NCI-H345 treated with DMSO at 0.1 percent for 48 hours (cell line): ENCODE measurements at regions not wholly inside any gene's neighbourhood (a gene's known extent, or its start where the extent isn't known, plus 50 kb on each side); places are given as distances from the start of the nearest gene placed in this dataset.
A peak's percentile ranks its signal among the peaks of the same experiment; 100 is the strongest.

Source experiments
- DNase-seq: peaks from one replicate; lab custom pipeline; 2025; ENCODE audit not compliant: unreplicated experiment; lab: John Stamatoyannopoulos, UW

DNA sequence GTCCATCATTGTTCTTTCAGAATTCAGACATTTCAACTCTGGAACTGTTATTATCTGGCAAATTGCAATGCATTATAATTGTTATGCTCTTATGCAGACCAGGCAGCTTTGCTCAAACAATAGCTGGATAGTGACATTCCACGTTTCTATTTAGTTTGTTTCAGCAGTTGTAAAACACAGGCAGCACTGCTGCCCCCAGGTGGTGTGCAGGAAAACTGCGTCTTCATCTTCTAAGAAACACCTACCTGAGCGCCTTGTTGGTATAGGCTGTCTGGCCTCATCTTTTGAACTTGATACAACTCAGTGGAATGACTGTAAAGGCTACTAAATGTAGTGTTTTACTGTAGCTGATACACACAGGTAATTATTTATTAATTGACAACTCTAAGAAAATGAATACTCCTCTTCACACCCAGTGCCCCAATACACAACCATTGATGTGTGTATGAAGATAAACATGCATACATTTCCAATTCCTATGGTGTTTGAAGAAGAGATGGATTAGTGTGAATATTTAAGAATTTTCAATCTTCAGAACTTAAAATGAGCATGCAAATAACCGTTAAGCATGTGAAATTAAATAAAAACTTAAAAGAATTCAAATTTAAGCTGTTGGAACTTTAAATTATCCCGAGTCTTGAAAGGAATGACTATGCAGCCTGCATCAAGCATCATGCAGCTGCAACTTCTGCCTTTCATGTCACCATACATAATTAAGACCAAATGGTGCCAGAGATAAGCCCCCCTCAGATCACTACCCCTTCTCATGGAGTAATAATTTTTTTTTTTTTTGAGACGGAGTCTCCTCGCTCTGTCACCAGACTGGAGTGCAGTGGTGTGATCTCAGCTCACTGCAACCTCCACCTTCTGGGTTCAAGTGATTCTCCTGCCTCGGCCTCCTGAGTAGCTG is 85.6 kb downstream of the CD8B2 start:
- DNase-seq = no peak

DNA sequence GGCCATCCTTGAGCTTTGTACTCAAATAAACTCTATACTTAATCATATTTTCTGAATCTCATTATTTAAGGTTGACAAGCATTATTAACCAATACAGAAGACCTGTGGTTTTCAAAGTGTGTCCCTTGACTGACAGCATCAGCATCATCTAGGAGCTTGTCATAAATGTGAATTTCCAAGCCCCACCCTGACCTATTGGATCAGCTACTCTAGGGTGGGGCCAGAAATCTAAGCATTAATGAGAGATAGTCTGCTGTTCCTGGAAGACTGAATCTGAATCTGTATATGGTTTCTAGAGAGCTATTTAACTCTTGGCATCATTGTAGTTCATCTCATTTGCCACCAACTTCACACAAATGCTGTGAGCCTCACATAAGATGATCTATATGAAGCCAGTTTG is 86.6 kb downstream of the CD8B2 start:
- no peak for DNase-seq

DNA sequence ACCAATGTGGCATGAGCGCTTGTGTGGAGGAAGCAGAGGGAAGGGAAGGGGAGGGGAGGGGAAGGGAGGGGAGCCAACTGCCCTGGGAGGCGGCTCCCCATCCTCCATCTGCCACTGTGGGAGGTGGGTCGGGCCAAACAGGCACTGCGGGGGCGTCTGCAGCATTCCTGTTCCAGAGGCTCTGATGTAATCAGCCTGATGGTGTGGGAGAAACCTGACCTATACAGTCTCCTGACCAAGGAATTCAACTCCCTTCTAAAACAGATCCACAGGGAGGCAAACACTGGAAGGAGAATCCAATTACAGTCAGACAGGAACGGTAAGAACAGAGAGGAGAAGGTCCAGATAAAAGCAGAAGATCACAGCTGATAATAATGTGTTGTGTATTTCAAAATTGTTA is 88.8 kb downstream of the CD8B2 start:
- DNase-seq = no peak

DNA sequence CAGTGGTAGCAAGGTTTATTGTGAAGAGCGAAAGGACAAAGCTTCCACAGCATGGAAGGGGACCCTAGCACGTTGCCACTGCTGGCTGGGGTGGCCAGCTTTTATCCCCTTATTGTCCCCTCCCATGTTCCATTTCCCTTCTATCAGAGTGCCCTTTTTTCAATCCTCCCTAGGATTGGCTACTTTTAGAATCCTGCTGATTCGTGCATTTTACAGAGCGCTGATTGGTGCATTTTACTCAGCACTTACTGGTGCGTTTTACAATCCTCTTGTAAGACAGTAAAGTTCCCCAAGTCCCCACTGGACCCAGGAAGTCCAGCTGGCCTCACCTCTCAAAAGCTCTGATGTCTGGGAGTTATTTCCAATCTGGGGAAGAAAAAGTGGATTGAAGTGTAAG is 90.1 kb downstream of the CD8B2 start:
- DNase-seq = no peak

DNA sequence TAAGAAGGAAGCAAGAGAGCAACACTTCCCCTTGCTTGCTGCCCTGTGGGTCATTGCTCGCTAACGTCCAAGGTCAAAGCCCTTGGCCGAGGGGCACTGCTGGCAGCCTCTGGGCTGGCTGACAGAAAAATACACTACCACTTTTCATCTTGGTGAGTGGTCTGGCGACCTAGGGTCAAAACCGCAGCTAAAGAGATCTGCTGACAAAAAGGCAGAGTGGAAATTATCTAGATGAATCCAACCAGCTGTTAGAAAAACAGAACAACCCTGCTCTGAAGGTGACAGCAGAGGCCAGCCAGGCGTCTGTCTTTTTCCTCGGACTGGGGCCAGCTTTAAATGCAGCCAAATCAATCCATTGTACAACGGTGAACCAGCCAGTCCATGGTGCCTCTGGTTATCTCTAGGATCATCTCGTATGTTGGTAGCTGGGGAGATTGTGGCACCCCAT is 92.6 kb downstream of the CD8B2 start:
- DNase-seq = no peak

DNA sequence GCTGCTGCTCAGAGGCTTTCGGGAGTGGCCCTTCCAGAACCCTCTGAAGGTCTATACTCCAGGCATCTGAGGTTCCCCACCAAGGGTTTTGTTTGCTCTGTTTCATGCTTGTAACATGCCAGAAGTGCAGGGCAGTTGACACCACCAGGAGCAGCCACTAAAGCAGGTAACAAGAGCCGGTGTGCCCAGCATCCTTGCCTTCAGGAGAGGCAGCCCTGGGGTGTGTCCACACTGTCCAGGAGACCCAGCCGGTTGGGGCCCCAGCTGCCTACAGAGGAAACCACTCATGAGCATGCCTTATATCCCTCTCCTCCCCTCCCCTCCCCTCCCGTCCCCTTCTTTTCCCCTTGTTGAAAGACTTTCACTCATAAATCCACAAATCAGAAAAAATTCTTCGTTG is 93.1 kb downstream of the CD8B2 start:
- DNase-seq = no peak

DNA sequence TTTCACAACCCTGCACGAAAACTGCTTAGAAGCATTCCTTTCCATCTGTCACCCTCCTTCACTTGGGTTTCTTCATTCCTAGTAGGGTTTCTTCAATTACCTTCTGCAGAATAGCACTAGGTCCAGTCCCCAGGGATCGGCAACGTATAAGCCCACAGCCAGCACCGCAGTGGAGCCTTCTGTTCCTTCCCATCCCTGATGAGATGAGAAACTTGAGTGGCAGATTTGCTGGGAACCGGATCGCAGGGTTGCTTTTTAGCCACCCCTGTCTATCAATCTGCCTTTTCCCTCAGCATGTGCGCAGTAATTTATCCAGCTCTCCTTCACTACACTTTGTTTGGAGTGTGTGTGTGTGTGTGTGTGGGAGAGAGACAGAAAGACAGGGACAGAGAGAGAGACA is 94.2 kb downstream of the CD8B2 start:
- no peak for DNase-seq

DNA sequence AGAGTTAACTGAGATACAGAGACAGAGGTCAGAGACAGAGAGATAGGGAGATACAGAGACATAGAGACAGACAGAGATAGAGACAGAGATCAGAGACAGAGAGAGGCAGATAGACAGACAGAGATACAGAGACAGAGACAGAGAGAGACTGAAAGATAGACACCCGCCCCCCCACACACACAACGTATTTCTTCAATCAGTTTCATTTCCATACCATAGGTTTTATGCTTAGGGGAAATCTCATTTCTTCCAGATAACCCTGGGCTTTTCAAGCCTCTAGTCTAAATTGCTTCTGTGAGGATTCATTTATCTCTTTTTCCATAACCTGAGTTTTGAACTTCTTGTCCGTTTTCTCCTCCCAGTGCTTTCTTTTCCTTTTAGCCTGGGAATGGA is 94.6 kb downstream of the CD8B2 start:
- DNase-seq = no peak

DNA sequence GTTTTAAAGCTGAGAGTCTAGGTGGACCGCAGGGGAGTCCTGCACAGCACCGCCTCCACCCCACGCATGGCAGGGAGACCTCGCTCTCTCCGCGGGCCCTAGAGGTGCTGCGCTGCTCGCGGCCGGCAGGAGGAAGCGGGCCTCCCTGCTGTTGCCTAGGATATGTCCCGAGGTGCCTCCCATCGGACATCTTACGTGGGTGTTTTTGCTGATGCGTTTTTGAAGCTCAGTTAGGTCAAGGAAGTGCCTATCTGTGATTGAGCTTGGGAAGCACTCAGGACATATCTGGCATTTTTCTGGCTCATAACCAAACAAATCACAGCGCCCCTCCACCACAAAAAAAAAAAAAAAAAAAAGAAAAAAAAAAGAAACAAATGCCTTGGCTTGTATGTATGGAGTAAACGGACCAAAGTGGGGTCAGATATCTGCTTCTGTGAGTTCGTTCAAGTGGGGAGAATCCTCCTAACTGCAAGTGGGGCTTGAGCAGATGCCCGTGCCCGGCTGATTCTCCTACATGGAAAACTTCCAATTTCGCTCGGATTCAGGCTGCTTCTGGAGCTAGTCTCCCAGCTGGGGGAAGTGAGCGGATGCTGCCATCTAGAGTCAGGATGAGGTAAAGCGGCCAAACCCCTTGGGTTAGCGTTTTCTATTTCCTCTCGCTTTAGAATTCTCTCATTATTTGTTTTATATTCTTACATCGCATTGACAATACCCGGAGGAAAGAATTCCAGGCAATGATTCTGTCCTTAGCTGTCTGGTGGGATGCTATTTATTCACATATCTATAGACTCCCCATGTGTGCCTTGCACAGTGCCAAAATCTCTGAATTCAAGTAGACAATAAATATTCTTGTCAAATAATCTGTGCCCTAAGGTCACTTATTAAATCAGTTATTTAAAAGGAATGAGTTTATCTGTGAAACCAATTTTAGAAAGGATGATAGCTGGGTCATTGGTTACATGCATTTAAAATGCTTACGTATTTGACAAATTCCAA is 95.3 kb downstream of the CD8B2 start:
- peak; percentile 78 for DNase-seq

DNA sequence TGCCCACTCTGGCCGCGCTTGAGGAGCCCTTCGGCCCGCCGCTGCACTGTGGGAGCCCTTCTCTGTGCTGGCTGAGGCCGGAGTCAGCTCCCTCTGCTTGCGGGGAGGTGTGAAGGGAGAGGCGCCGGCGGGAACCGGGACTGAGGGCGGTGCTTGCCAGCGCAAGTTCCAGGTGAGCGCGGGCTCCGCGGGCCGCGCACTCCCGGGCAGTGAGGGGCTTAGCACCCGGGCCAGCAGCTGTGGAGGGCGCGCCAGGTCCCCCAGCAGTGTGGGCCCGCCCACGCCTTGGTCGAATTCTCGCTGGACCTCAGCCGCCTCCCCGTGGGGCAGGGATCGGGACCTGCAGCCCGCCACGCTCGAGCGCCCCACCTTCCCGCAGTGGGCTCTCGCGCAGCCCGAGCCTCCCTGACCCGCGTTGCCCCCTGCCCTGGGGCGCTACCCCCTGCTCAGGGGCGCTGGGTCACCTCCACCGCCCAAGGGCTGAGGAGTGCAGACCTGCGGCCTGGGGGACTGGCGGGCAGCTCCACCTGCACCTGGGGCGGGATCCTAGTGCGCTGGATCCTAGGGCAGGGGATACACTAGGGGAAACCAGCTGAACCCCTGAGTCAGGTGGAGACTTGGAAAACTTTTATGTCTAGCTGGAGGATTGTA is 97.3 kb downstream of the CD8B2 start:
- no peak for DNase-seq

DNA sequence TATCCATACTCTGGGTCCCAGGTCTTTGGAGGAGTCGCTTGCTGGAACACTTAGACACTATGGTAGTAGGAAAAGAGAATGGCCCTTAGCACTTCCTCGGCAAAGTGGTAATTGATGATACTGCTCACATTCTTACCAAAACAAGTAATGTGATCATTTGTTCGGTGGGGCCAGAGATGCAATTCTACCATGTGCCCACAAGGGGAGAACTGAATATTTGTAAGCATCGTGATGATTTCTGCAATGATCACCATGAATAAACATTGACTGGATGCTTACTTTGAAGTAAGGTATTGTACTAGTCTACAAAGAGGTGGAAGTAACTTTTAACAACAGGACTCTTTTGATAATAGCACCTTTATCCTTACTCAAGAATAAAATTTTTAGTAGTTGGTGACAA is 109.7 kb downstream of the CD8B2 start:
- no peak for DNase-seq

DNA sequence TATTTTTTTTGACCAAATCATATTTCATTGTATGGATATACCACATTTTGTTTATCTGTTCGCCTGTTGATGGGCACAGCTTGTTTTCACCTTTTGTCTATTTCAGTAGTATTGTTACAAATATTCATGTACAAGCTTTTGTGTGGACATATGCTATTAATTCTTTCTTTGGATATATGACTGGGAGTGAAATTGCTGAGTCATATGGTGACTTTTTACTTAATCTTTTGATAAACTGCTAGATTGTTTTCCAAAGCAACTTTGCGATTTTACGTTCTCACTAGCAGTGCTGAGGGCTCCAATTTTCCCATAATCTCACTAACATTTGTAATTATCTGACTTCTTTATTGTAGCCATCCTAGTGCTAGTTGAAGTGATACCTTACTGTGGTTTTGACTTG is 112.4 kb downstream of the CD8B2 start:
- DNase-seq = no peak

DNA sequence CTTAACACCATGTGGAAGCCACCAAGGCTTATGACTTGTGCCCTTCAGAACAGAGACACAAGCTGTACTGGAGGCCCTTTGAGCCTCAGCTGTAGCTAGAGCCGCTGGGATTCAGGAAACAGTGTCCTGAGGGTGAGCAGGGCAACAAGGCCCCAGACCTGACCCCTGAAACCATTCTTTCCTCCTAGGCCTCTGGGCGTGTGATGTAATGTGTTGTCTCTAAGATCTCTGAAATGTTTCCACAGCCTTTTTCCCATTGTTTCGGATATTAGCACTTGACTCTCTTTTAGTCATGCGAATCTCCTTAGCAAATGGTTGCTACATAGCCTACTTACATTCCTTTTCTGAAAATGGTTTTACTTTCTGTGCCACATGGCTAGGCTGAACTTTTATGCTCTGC is 114.9 kb downstream of the CD8B2 start:
- DNase-seq = no peak

DNA sequence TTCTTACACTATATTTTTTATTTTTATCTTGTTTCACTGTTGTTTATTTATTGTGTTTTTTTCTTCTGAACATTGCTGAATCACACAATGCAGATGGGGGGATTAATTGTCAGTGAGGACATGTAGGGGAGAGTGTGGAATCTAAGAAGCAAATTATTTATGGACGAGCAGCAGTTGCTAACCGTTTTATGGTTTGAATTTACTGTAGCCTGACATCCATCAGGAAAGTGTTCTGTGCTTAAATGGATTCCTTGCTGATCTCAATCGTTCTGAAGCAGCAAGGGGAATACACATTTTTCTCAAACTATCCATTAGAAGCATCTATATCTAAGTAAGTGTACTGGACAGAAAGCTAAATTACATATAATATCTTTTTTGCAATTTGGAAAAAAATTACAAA is 119.5 kb downstream of the CD8B2 start:
- no peak for DNase-seq

DNA sequence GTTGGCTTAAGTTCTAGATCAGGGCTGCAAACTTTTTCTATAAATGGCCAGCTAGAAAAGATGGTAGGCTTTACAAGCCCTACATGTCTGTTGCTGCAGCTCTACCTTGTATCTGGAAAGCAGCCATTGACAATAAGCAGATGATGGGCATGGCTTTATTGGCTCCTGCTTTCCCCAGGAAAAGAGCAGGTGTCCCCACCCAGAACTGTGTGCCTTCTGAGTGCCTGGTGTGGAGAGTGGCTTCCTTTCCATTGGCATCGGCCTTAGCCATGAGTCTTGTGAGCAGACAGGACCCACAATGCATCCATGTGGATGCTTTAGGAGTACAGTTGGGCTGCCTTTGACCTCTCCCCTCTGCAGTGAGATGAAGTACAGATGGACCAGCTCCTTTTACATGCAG is 120.2 kb downstream of the CD8B2 start:
- no peak for DNase-seq

DNA sequence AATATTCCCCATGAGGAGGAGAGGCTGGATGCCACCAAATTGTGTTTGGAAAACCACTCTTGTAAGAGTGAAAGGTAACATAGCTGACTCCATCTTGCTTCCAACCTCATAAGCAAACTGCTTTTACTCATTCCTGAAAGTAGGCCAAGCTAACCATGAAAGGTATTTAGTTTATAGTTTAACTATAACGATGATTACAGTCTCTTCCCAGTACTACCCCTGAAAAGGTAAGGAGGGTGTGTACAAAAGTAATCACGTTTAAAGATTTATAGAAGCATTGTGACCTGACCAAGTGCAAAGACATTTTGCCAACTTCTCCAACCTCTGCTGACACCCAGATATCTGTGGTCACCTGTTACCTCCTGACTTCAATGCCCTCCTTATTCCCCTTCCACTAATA is 122.6 kb downstream of the CD8B2 start:
- no peak for DNase-seq

DNA sequence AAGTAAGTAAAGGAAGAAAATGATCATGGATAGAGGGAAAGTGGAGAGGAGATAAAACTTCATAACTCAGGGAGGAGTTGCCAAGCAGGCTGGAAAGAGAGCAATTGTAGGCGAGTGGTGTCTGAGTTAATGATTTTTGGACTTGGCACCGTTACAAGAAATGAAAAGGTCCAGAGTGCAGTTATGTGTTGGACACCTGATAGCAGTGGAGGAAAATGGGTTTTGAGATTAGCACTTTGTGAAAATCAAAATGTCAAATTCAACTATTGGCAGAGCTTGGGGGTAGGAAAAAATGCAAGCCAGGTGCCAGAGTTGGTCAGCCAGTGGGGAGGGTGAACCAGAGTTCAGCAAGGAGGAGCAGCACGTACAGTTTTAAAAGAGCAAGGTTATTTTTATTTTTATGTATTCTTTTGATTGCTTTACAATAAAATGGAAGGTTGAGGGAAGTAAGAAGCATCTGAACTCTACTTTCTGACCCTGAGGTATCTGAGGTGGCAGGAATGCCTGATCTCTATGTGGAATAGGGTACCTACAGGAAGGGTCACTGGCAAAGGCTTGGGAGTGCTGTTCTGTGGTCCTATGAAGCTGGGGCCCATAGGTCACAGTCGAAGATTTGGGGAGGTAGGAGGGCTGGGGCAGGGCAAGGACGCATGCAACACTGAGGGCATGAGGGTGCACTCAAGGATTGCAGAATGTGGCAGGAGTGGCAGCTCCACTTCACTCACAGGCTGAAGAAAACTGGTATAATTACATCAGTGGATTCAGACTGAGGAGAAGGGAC is 127.5 kb downstream of the CD8B2 start:
- no peak for DNase-seq

DNA sequence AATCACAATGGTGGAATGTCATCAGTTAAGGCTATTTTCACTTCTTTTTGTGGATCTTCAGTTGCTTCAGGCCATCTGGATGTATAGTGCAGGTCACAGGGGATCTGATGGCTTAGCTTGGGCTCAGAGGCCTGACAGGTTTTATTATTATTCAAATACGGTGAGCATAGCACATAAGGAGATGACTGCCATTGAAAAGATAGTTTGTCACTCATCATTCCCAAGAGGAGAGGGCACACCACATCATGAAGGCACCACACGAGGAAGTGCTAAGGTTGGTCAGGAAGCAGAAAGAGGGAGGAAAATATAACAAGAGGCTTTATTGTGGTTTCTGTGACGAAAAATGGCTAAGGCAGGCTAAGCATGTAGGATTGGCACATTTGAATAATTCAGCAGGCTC is 131.4 kb downstream of the CD8B2 start:
- no peak for DNase-seq

DNA sequence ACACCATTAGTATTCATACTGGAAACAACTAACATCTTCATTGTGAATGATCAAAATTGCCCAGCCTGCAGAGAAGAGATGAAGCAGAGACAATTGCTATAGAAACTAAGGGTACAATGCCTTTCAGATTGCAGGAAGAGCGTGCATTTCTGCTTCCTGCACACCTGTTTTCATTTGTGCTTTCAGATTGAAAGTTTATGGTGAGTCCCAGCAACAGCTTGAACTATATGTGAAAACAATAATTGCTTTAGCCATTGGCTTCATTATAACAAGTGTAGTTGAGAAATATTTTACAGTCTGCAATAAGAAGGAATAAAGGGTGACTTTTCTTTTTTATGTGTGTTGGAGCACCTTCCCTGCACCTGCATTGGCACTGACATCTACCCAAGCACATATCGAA is 136.3 kb downstream of the CD8B2 start:
- DNase-seq = no peak

DNA sequence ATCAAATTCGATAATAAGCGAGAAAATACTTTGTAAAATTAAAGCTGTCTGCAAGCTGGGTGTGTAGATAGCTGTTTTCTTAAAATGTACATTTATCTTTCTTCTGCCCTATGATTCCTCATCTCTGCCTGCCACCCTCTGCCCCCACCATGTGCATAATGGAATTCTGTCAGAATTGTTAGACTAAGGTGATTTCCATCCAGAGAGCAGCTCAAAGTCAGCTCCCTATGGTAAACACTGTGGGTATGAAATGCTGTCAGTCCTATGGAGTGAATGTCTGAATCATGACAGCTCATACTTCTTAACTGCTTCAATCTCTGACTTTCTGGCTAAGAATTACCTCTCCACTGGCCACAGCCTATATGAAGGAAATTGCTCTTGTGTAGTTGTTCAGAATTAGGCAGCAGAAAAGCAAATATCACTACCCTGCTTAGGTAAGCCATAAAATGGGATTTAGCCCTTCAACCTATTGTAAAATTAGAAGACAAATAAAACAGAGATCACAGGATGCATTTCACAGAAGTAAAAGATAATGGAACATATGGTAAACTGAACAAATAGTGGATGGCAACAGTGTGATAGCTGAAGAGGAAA is 137.7 kb downstream of the CD8B2 start:
- no peak for DNase-seq
